Posterior vena cava (tissue), 2 donors: ENCODE measurements at regions not wholly inside any gene's neighbourhood (a gene's known extent, or its start where the extent isn't known, plus 50 kb on each side); places are given as distances from the start of the nearest gene placed in this dataset.

Experiments
- DNase-seq: peaks from one replicate; pipeline ENCODE4 v3.0.0-alpha.2; 2020; ENCODE audit warnings: low spot score
- intact Hi-C, 2 donors: fragments of 100-400 bp; cut with DNase I; formaldehyde crosslinking; loops; one replicate each; pipeline versions ENCODE4 v1.14.1 to v1.14.2; 2022 to 2023
- donor health status: DM: yes; HTN: yes; CAD: no.
- donor health status: DM: yes; HTN: yes; CAD: no.

GRCh38 chr6:22057962-22058361 lies 238.9 kb downstream of the PRL start:
- intact Hi-C loops = no loop called here
- no peak for DNase-seq

- intact Hi-C loops = no loop called here
- no peak for DNase-seq
Measured at GRCh38 chr6:22059126-22059525, 237.7 kb downstream of the PRL start.

- intact Hi-C loops = no loop called here
- DNase-seq = no peak
Measured at GRCh38 chr6:22059946-22060345, 236.9 kb downstream of the PRL start.

- intact Hi-C loops = no loop called here
- no peak for DNase-seq
Measured at GRCh38 chr6:22062807-22063408, 233.9 kb downstream of the PRL start.

GRCh38 chr6:22064558-22064957 lies 232.3 kb downstream of the PRL start:
- intact Hi-C loops = no loop called here
- no peak for DNase-seq

- no peak for DNase-seq
Measured at GRCh38 chr6:22067122-22067521, 229.7 kb downstream of the PRL start.

GRCh38 chr6:22067671-22068070 lies 229.2 kb downstream of the PRL start:
- DNase-seq = no peak
- intact Hi-C loops = loop anchor here in 1 of 2 donors (5.0 kb wide), 1 partner anchor 815 kb away; no protein-coding TSS in a partner anchor

More at GRCh38 chr6:22067122-22067521, 229.7 kb downstream of the PRL start:
- intact Hi-C loops = loop anchor here in 1 of 2 donors (5.0 kb wide), 1 partner anchor 815 kb away; no protein-coding TSS in a partner anchor

GRCh38 chr6:22068561-22069305 lies 228.1 kb downstream of the PRL start:
- no peak for DNase-seq
- intact Hi-C loops = loop anchor here in 1 of 2 donors (5.0 kb wide), 1 partner anchor 814 kb away; no protein-coding TSS in a partner anchor

- no peak for DNase-seq
- intact Hi-C loops = loop anchor here in 1 of 2 donors (5.0 kb wide), 1 partner anchor 813 kb away; no protein-coding TSS in a partner anchor
Measured at GRCh38 chr6:22069306-22069800, 227.5 kb downstream of the PRL start.

- DNase-seq = no peak
- intact Hi-C loops = no loop called here
Measured at GRCh38 chr6:22071270-22072041, 225.4 kb downstream of the PRL start.

- intact Hi-C loops = no loop called here
- no peak for DNase-seq
Measured at GRCh38 chr6:22072949-22073348, 223.9 kb downstream of the PRL start.

- no peak for DNase-seq
- intact Hi-C loops = no loop called here
Measured at GRCh38 chr6:22073516-22074198, 223.2 kb downstream of the PRL start.

GRCh38 chr6:22078288-22078687 lies 218.5 kb downstream of the PRL start:
- no peak for DNase-seq
- intact Hi-C loops = no loop called here

- intact Hi-C loops = no loop called here
- no peak for DNase-seq
Measured at GRCh38 chr6:22078802-22079545, 217.9 kb downstream of the PRL start.

GRCh38 chr6:22079783-22080182 lies 217.1 kb downstream of the PRL start:
- intact Hi-C loops = no loop called here

GRCh38 chr6:22081709-22082108 lies 215.1 kb downstream of the PRL start:
- DNase-seq = no peak
- intact Hi-C loops = no loop called here

More at GRCh38 chr6:22079783-22080182, 217.1 kb downstream of the PRL start:
- DNase-seq = no peak

GRCh38 chr6:22082218-22082617 lies 214.6 kb downstream of the PRL start:
- no peak for DNase-seq
- intact Hi-C loops = no loop called here

- DNase-seq = no peak
- intact Hi-C loops = no loop called here
Measured at GRCh38 chr6:22083119-22083518, 213.7 kb downstream of the PRL start.
